ENCODE measurements at regions not wholly inside any gene's neighbourhood (a gene's known extent, or its start where the extent isn't known, plus 50 kb on each side); places are given as distances from the start of the nearest gene placed in this dataset.
A peak's percentile ranks its signal among the peaks of the same experiment; 100 is the strongest.

DNA sequence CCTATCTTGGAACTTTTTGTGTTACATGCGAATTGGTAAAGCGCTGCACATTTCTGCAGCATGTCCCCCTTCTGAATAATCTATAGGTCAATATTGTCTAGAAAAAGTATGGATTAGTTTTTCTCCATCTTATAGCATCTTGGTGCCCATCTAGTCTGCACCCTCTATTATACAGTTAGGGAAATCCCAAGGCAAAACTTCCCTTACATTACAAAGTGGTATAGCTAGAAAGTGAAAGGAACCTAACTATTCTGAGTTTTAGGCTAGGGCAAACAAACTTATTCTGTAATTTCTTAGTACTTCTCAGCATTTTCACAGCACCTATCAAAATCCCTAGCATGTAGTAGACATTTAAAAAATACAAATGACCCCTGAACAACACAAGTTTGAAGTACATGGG, 133.5 kb upstream of the CCDC28A start:
- no peak overlapping the region for H3K27ac ChIP-seq
- no peaks in the 10 kb centered on the region for H3K36me3 ChIP-seq
- TF ChIP-seq POLR2A (IDR thresholded peaks at IDR 0.05) = no peak
- TF ChIP-seq, protein P1, sequence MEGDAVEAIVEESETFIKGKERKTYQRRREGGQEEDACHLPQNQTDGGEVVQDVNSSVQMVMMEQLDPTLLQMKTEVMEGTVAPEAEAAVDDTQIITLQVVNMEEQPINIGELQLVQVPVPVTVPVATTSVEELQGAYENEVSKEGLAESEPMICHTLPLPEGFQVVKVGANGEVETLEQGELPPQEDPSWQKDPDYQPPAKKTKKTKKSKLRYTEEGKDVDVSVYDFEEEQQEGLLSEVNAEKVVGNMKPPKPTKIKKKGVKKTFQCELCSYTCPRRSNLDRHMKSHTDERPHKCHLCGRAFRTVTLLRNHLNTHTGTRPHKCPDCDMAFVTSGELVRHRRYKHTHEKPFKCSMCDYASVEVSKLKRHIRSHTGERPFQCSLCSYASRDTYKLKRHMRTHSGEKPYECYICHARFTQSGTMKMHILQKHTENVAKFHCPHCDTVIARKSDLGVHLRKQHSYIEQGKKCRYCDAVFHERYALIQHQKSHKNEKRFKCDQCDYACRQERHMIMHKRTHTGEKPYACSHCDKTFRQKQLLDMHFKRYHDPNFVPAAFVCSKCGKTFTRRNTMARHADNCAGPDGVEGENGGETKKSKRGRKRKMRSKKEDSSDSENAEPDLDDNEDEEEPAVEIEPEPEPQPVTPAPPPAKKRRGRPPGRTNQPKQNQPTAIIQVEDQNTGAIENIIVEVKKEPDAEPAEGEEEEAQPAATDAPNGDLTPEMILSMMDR (IDR thresholded peaks at IDR 0.05) = no peak
- H3K4me3 ChIP-seq = no peak overlapping the region
- no peak for DNase-seq
- H3K9me3 ChIP-seq = no peaks in the 10 kb centered on the region
- H3K4me1 ChIP-seq = no peaks in the 10 kb centered on the region
- no peaks in the 10 kb centered on the region for H3K27me3 ChIP-seq

DNA sequence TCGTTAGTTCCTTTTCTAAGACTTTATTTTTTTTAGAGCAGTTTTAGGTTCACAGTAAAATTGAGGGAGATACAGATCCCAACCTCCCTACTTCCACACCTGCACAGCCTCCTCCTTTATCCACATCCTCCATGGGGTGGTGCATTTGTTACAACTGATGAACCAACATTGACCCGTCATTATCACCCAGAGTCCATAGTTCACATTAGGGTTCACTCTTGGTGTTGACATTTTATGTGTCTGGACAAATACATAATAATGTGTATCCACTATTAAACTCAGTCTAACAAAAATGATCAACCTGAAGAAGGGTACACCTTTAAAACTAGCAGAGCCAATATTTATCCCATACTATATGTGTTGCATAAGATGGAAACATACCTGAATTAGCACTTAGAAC, 130.4 kb upstream of the CCDC28A start:
- Histone ChIP-seq H3K27ac (no peak overlapping the region), H3K27me3 (no peaks in the 10 kb centered on the region), H3K4me3 (no peak overlapping the region), H3K36me3 (no peaks in the 10 kb centered on the region), H3K4me1 (no peaks in the 10 kb centered on the region), H3K9me3 (no peaks in the 10 kb centered on the region)
- TF ChIP-seq POLR2A (IDR thresholded peaks at IDR 0.05) = no peak
- TF ChIP-seq, protein P1 (IDR thresholded peaks at IDR 0.05) = peak in 3 of 6 experiments; percentile 13 to 24 (median 14)
- DNase-seq = no peak

DNA sequence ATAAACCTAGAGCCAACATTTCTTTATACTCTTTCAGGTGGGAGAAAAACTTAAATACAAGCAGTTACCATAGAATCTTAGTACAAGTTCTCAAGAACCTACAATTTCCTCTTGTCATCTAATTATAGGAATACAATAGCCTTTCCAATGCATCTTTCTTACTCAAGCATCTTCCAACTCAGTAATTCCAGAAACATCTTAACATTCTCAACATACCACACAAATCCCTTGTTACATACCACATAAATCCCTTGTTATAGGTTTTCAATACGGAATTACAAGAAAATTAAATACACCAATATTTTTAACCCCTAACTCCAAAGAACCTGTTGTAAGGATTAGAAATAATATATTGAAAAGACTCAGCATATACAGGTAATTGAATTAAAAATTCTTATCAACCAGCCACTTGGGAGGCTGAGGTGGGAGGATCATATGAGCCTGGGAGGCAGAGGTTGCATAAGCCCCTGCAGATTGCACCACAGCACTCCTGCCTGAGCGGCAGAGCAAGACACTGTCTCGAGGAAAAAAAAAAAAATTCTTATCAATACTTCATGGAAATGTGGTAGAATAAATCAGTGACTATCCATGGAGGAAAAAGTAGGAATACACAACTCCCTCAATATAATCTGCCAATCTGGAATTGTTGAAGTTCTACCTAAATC, 127.5 kb upstream of the CCDC28A start:
- DNase-seq = no peak
- Histone ChIP-seq H3K9me3 (no peaks in the 10 kb centered on the region), H3K36me3 (no peaks in the 10 kb centered on the region), H3K27me3 (no peaks in the 10 kb centered on the region), H3K27ac (no peak overlapping the region), H3K4me1 (no peaks in the 10 kb centered on the region), H3K4me3 (no peak overlapping the region)
- TF ChIP-seq, protein P1 (IDR thresholded peaks at IDR 0.05) = no peak
- TF ChIP-seq POLR2A (IDR thresholded peaks at IDR 0.05) = no peak

DNA sequence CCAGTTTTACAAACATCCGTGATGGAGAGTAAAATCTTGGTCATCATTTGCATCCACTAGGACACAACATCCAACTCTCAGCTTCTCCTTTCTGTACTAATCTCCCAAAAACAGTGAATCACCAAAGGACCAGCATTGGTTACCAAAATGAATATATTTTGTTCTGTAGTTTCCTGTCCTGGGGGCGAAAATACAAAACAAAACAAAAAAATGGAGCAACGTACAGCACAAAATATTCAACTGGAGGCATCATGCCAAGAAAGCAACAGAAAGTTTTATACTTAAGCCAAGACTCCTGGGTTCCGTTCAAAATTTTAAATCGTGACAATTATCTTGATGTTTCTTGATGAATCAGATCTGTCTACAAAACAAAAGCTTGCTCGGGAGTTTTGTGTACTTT, 126.6 kb upstream of the CCDC28A start:
- no peak for TF ChIP-seq POLR2A (IDR thresholded peaks at IDR 0.05)
- TF ChIP-seq, protein P1 (IDR thresholded peaks at IDR 0.05) = no peak
- Histone ChIP-seq H3K4me3 (no peak overlapping the region), H3K4me1 (no peaks in the 10 kb centered on the region), H3K36me3 (no peaks in the 10 kb centered on the region), H3K27ac (no peak overlapping the region), H3K27me3 (no peaks in the 10 kb centered on the region), H3K9me3 (no peaks in the 10 kb centered on the region)
- DNase-seq = no peak

DNA sequence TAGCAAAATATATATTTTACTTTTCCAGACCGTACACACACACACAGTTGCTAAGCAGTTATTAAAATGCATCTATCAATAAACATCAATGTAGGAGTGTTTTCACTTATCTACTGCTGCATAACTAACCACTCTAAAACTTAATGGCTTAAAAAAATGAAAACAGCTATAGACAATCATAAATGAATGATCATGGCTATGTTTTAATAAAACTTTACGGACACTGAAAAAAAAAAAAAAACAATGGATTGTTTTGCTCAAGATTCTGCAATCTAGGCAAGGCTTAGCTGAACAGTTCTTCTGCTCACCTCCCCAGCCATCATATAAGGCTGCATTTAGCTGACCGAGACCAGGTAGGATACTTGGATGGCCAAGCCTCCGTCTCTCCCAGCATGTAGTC, 125.4 kb upstream of the CCDC28A start:
- H3K4me1 ChIP-seq = no peaks in the 10 kb centered on the region
- no peaks in the 10 kb centered on the region for H3K36me3 ChIP-seq
- TF ChIP-seq, protein P1 (IDR thresholded peaks at IDR 0.05) = no peak
- TF ChIP-seq POLR2A (IDR thresholded peaks at IDR 0.05) = no peak
- DNase-seq = no peak
- H3K9me3 ChIP-seq = no peaks in the 10 kb centered on the region
- no peak overlapping the region for H3K27ac ChIP-seq
- H3K4me3 ChIP-seq = no peak overlapping the region
- H3K27me3 ChIP-seq = no peaks in the 10 kb centered on the region

DNA sequence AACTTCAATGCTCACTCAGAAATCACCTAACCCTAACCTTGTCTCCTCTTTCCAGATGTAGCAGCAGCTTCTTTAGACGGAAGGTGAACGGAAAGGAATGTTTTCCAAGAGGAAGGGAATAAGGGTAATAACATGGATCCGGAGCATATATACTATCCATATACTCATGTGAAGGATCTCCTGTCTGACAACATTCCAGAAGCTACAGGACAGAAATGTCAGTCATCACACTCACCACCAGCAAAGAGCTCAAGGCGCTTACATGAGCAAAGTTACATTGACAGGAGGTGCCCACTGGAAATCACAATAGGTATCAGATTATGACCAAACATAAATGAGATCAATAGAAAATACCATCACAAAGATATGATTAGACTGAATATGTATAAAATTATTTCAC, 122.1 kb upstream of the CCDC28A start:
- no peaks in the 10 kb centered on the region for H3K36me3 ChIP-seq
- no peaks in the 10 kb centered on the region for H3K27me3 ChIP-seq
- DNase-seq = no peak
- H3K9me3 ChIP-seq = no peaks in the 10 kb centered on the region
- H3K4me1 ChIP-seq = no peaks in the 10 kb centered on the region
- no peak overlapping the region for H3K27ac ChIP-seq
- no peak overlapping the region for H3K4me3 ChIP-seq
- TF ChIP-seq, protein P1 (IDR thresholded peaks at IDR 0.05) = no peak
- TF ChIP-seq POLR2A (IDR thresholded peaks at IDR 0.05) = no peak
